HTR-8/SVneo (cell line): ENCODE measurements at regions not wholly inside any gene's neighbourhood (a gene's known extent, or its start where the extent isn't known, plus 50 kb on each side); places are given as distances from the start of the nearest gene placed in this dataset.

Experiments used
- DNase-seq: peaks from one replicate; pipeline ENCODE4 v3.0.0; 2011; ENCODE audit warnings: low spot score, mixed read lengths; ENCODE audit not compliant: insufficient read length
- FAIRE-seq: peaks from 2 replicates; lab custom pipeline; 2011; peaks lifted over from hg19 to GRCh38; lab: Jason Lieb, UNC

DNA sequence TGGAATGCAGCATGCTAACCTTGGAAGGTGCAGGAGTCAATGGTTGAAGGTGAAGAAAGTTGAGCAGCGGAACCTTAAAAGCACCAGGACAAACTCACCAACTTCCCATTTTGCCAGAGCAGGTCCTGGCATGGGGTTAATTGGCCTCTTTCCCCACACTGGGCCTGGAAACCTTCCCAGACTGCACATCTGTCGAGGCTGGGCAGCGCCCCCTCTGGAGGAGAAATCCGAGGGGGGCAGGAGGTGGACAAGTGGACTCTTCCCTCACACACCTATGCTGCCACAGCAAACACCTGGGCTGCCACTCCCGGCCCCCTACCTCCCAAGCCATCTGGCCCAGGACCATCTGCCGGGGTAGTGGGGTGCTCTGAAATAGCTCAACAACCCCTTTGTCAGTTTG lies 232.4 kb downstream of the CBLN1 start:
- FAIRE-seq = no peak
- DNase-seq = no peak

- DNase-seq = no peak
- FAIRE-seq = no peak
These were observed 233.1 kb downstream of the CBLN1 start for GRCh38 chr16:49048557-49048956.

DNA sequence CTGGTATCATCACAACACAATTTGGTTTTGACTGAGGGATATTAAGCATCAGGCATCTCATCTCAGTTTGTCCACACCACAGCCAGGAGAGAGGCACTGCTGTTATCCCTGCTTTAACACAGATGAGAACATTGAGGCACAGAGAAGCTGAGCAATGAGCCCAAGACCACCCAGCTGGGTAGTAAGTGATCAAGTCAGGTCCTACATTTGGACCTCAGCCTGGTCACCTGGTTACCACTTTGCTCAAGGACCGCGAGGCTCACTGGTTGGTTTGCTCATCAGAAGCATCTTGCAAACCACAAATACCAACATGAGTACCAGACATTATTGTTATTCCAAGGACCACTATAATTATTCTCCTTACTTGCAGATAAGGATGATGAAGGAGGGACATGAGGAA lies 245.5 kb downstream of the CBLN1 start:
- no peak for DNase-seq

GRCh38 chr16:49027420-49027819 lies 254.2 kb downstream of the CBLN1 start:
- FAIRE-seq (no peak), DNase-seq (no peak)

More for the DNA sequence above, 245.5 kb downstream of the CBLN1 start:
- FAIRE-seq = no peak

DNA sequence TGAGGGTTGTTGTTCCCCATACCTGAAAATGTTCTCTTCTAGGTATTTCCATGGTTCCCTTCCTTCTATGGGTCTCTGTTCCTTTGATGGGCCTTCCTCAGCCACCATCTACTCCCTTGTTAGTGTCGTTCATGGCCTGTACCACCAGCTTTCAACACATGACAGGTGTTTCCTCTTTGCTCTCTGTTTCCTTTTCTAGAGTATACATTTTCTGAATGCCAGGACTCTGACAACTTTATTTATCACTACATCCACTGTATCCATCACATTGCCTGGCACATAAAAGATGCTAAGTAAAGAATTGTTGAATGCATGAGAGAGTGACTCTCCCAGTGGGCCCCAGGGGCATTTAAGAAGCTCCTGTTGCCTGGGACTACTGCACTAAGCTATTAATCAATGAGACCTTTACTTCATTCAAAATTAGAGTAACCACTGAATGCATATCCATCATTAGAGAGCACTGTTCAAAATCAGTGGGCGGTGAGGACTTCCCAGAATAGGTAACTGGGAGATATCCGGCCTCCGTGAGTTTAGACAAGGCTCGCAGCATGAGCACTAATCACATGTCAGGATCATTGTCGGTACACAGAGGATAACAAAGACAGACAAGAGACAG lies 255.0 kb downstream of the CBLN1 start:
- DNase-seq = no peak
- no peak for FAIRE-seq

DNA sequence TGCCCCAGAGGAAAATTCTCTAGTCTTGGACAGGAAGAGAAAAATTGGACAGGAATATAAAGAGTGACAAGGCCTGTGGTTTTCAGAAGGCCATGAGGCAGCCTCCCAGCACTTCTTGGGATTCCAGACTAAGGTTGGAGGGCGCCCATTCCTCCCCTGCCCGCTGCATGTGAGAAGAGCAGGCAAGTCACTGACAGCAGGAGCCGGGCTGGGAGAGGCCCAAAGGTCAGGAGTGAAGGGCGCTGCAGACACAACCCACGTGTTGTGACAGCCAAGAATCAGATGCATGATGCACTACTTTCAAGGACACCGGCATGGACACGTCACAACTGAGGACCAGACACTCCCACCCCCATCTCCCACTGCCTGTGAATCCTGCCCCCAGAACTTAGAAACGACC lies 256.7 kb downstream of the CBLN1 start:
- no peak for DNase-seq

GRCh38 chr16:49024016-49024415 lies 257.6 kb downstream of the CBLN1 start:
- DNase-seq (no peak), FAIRE-seq (no peak)

More for the DNA sequence above, 256.7 kb downstream of the CBLN1 start:
- FAIRE-seq = no peak

DNA sequence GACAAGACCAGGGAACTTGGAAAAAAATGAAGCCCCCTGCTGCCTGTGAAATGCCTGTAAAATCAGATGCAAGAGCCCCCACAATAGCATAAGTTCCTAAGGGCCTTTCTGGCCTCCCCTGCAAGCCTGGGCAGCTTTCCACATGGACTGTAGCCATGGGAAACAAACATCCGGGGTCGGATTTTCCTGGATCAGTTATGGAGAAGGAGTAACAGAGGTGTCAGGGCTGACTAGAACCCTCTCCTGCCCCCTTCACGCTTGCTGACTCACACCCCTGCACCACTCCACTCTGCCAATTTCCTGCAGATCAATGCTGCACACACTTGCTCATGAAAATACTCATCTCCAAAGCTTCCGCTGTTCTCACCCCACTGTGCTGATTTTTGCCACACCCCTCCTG lies 258.6 kb downstream of the CBLN1 start:
- no peak for FAIRE-seq
- DNase-seq = peak; percentile 57

GRCh38 chr16:49022351-49022963 lies 259.2 kb downstream of the CBLN1 start:
- FAIRE-seq (no peak), DNase-seq (no peak)

DNA sequence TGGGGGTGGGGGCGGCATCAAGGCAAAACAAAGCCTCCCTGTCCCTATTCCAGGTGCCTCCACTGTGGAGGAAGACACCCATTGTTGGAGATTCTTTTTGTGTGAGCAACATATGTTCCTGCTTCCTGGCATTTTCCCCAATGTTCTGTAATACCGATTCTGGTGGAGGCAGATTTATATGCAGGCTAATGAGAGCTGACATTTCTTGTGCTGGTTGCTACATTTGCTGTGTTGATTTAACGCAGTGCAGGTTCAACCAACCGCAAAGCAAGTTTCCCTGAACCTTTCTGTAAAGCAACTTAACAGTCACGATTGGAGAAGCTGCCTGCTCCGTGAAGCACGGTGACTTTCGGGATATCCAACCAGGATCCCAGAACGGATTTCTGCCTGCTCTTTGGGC lies 260.5 kb downstream of the CBLN1 start:
- DNase-seq = no peak
- FAIRE-seq = no peak

DNA sequence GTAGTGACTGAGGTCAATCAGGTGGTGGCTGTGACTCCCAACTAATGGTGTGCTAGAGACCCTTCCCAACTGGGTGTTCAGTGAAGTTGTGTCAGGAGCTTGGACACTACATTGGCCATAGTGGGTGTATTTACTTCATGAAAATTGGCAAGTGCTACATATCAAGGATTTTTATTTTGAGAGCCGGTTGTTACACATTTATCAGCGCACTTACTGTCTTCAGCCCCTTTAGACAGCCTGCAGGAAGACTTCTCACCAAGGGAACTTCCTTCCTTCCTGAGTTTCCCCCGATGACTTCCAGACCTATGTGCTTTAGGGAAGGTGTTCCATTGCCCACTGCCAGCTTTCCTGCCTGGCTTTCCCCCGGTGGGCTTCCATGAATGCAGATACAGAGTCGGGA lies 261.2 kb downstream of the CBLN1 start:
- FAIRE-seq = no peak
- DNase-seq = no peak

DNA sequence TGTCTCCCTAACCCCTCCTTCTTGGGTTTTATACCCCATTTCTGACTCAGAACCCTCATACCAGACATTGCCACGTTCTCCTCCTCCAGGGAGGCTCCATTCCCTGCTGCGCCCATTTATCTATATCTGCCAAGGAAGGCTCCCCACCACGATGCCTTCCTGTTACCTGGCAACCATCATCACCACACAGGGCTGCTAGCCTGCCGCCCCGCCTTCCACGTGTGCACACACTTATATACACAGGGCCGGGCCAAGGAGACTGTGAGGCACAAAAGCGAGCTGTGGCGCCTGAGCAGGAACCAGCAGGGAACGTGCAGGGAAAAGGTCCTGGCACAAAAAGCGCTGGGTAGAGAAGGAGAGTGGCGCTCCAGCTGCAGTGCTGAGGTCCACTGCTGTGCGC lies 261.8 kb downstream of the CBLN1 start:
- DNase-seq (no peak), FAIRE-seq (no peak)

DNA sequence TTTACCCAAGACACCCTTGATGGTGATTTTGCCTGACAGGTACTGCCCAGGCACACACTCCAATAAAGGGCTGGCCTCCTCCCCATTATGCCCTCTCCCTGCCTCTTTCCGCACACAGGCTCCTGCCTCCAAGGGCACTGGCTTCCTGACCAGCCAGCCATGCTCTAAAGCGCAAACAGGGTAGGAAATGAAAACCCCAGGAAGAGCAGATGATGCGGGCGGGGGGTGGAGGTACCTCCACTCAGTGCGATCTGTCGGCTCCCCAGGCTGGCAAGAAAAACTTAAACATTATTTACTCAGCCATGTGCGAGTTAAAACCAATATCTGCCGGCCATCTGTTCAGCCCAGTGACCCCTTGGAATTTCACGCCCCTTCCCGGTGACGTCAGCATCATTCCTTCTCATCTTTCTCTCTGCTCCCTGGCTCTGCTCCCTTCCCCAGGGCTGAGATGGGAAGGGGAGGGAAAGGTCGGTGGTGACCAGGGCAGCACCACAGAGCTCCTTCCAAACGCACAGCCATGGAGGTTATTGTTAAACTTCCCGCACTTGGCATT lies 262.5 kb downstream of the CBLN1 start:
- FAIRE-seq (no peak), DNase-seq (no peak)

GRCh38 chr16:49018259-49018931 lies 263.2 kb downstream of the CBLN1 start:
- DNase-seq (no peak), FAIRE-seq (no peak)

DNA sequence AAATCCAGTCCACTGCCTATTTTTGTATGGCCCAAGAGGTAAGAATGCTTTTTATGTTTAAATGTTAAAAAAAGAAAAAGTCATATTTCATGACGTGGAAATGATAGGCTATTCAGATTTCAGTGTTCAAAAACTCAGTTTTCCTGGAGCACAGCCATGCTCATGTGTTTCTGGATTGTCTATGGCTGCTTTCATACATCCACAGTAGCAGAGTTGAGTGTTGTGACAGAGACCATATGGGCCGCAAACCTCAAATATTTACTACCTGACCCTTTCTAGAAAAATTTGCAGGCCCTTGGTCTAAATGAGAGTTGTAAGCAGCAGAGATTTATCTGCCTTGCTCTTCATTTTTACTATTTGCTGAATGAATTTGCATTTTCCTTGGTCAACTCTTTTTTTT lies 264.1 kb downstream of the CBLN1 start:
- DNase-seq (no peak), FAIRE-seq (no peak)

DNA sequence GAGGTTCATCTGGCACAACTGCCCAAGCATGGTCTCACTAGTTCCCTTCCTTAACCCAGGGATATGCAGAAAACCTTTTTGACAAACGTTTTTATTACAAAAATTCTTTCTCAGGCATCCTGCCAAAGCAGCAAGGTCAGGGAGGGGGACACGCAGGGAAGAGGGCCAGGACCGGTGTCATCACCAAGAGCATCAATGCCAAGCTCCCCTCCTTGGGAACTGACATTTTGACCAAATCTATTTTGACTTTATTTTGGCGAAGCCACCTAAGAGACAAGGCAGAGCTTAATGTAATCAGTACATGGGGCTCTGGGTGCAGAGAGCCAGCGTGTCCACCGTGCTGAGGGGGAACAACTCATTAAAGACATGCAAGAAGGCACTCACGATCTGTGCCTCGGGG lies 265.2 kb downstream of the CBLN1 start:
- no peak for FAIRE-seq
- DNase-seq = no peak

GRCh38 chr16:49015225-49015592 lies 266.4 kb downstream of the CBLN1 start:
- no peak for FAIRE-seq
- DNase-seq = no peak

- FAIRE-seq (no peak), DNase-seq (no peak)
These were observed 267.1 kb downstream of the CBLN1 start for GRCh38 chr16:49014277-49015224.

DNA sequence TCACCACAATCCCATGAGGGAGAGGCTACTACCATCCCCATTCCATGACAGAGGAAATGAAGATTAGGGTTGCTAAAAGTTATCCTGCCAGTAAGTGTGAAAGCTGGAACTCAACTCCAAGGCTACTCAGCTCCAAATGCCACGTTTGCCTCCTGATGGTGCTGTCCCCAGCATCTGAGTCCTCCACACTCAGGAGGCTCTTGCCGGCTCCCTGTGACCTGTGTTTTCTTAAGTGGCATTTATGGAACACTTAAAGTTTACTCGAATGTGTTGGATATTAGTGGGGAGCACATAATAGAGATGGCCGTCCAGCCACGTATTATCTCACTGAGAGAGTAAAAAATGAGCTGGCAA lies 267.9 kb downstream of the CBLN1 start:
- DNase-seq = no peak
- FAIRE-seq = no peak

DNA sequence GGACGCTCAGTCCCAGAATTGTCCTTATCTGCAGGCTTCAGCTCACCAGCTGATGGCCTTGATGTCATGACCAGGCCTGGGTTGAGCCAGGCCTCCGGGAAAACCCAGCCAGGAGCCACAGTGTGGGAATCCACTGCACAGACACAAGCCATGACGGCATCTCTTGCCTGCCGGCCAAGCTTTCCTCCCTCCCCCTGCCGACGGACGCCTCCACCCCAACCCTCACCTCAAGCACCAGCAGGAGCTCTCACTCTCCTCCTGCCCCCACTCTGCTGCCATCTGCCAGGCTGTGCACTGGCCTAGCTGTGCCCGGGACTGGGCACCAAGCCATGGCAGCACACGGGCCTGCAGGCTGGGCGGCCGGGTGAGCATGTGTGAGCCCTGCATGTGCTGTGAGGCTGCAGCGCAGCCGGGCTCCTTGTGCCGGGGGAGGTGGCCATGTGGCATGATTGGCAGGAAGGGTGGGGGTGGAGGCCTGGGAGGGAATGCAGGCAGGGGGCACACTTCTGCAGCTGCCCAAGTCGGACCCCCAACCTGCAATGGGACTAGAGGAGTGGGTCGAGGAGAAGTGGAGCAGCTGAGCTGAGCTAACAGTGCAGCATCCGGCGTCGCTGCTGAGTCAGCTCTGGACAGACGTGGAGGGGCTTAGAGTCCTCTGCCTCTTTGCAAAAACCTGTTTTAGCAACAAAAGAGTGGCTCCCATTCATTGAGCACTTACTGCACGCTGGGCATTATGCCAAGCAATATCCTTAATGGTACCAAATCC lies 268.5 kb downstream of the CBLN1 start:
- no peak for FAIRE-seq
- no peak for DNase-seq
